B cell (primary cell): ENCODE measurements at regions not wholly inside any gene's neighbourhood (a gene's known extent, or its start where the extent isn't known, plus 50 kb on each side); places are given as distances from the start of the nearest gene placed in this dataset.
"Not testable (repeated sequence)": the region's sequence is repeated elsewhere in the genome, so short reads cannot be mapped to it uniquely, and the experiment has no call there.

Source experiments
- CTCF ChIP-seq: fragments of 200-600 bp; IDR thresholded peaks from one replicate; pipeline ENCODE4 v1.8.0; 2022; ENCODE audit warnings: antibody characterized with exemption, mild to moderate bottlenecking
- EZH2 ChIP-seq: IDR thresholded peaks from 2 replicates; pipeline ENCODE4 v1.6.1; 2012; ENCODE audit warnings: borderline replicate concordance, low read depth, mild to moderate bottlenecking, moderate library complexity, low read length; ENCODE audit not compliant: insufficient read depth, poor library complexity, severe bottlenecking

- not testable (repeated sequence) for TF ChIP-seq CTCF, EZH2
These were observed 754.3 kb upstream of the DEFB115 start for GRCh38 chr20:30503204-30503603.
